ENCODE measurements at regions not wholly inside any gene's neighbourhood (a gene's known extent, or its start where the extent isn't known, plus 50 kb on each side); places are given as distances from the start of the nearest gene placed in this dataset.

- Histone ChIP-seq H3K79me2 (ENCODE audit: control insufficient read depth, insufficient read depth, low read length) (no peaks in the 10 kb centered on the region), H3K27ac (ENCODE audit: insufficient read depth, low read length) (no peak overlapping the region), H3K4me1 (ENCODE audit: control insufficient read depth, extremely low read depth, insufficient read depth, low read length) (no peaks in the 10 kb centered on the region), H3K9ac (ENCODE audit: insufficient read depth, low read length) (no peak overlapping the region), H2AFZ (ENCODE audit: low read length) (no peak overlapping the region), H3K9me3 (ENCODE audit: control insufficient read depth, insufficient read depth, low read depth, low read length) (no peaks in the 10 kb centered on the region), H3K4me2 (ENCODE audit: extremely low read depth, insufficient read depth, low read length) (no peak overlapping the region), H4K20me1 (ENCODE audit: control insufficient read depth, extremely low read depth, insufficient read depth, low read length) (no peaks in the 10 kb centered on the region), H3K36me3 (ENCODE audit: control insufficient read depth, insufficient read depth, low read length) (no peaks in the 10 kb centered on the region), H3K27me3 (ENCODE audit: control insufficient read depth, insufficient read depth, low read length) (peaks cover 7% of the 10 kb centered on the region), H3K4me3 (replicated peaks in 1 of 4; ENCODE audit: control extremely low read depth in 1 of 4, insufficient read depth in 1 of 4, low read depth in 3 of 4, low read length in 4 of 4) (no peak overlapping the region)
- TF ChIP-seq EZH2 (IDR thresholded peaks at IDR 0.05; ENCODE audit: low read length, missing control alignments) = no peak
- TF ChIP-seq CTCF (conservative IDR thresholded peaks at IDR 0.05 in 1 of 2, IDR thresholded peaks at IDR 0.05 in 1 of 2; ENCODE audit: low read depth in 1 of 2, low read length in 2 of 2) = no peak
- no peak for DNase-seq (ENCODE audit: low read depth in 2 of 2)
Observed at GRCh38 chr16:87093804-87094555, 223.2 kb downstream of the C16orf95 start.

- no peaks in the 10 kb centered on the region for H3K9me3 ChIP-seq (ENCODE audit: control insufficient read depth, insufficient read depth, low read depth, low read length)
- peaks cover 7% of the 10 kb centered on the region for H3K27me3 ChIP-seq (ENCODE audit: control insufficient read depth, insufficient read depth, low read length)
- H3K4me1 ChIP-seq (ENCODE audit: control insufficient read depth, extremely low read depth, insufficient read depth, low read length) = no peaks in the 10 kb centered on the region
- no peak overlapping the region for H3K9ac ChIP-seq (ENCODE audit: insufficient read depth, low read length)
- H3K4me3 ChIP-seq (replicated peaks in 1 of 4; ENCODE audit: control extremely low read depth in 1 of 4, insufficient read depth in 1 of 4, low read depth in 3 of 4, low read length in 4 of 4) = no peak overlapping the region
- H4K20me1 ChIP-seq (ENCODE audit: control insufficient read depth, extremely low read depth, insufficient read depth, low read length) = no peaks in the 10 kb centered on the region
- TF ChIP-seq CTCF (conservative IDR thresholded peaks at IDR 0.05 in 1 of 2, IDR thresholded peaks at IDR 0.05 in 1 of 2; ENCODE audit: low read depth in 1 of 2, low read length in 2 of 2) (no peak), EZH2 (IDR thresholded peaks at IDR 0.05; ENCODE audit: low read length, missing control alignments) (no peak)
- no peak overlapping the region for H3K27ac ChIP-seq (ENCODE audit: insufficient read depth, low read length)
- H3K79me2 ChIP-seq (ENCODE audit: control insufficient read depth, insufficient read depth, low read length) = no peaks in the 10 kb centered on the region
- H3K36me3 ChIP-seq (ENCODE audit: control insufficient read depth, insufficient read depth, low read length) = no peaks in the 10 kb centered on the region
- DNase-seq (ENCODE audit: low read depth in 2 of 2) = no peak
- H3K4me2 ChIP-seq (ENCODE audit: extremely low read depth, insufficient read depth, low read length) = no peak overlapping the region
- H2AFZ ChIP-seq (ENCODE audit: low read length) = no peak overlapping the region
Observed at GRCh38 chr16:87094556-87094865, 222.7 kb downstream of the C16orf95 start.

GRCh38 chr16:87095271-87095670, 221.9 kb downstream of the C16orf95 start:
- Histone ChIP-seq H3K4me2 (ENCODE audit: extremely low read depth, insufficient read depth, low read length) (no peak overlapping the region), H3K9ac (ENCODE audit: insufficient read depth, low read length) (no peak overlapping the region), H3K9me3 (ENCODE audit: control insufficient read depth, insufficient read depth, low read depth, low read length) (no peaks in the 10 kb centered on the region), H3K4me1 (ENCODE audit: control insufficient read depth, extremely low read depth, insufficient read depth, low read length) (no peaks in the 10 kb centered on the region), H3K36me3 (ENCODE audit: control insufficient read depth, insufficient read depth, low read length) (no peaks in the 10 kb centered on the region), H3K79me2 (ENCODE audit: control insufficient read depth, insufficient read depth, low read length) (no peaks in the 10 kb centered on the region), H2AFZ (ENCODE audit: low read length) (no peak overlapping the region), H4K20me1 (ENCODE audit: control insufficient read depth, extremely low read depth, insufficient read depth, low read length) (no peaks in the 10 kb centered on the region), H3K27me3 (ENCODE audit: control insufficient read depth, insufficient read depth, low read length) (peaks cover 8% of the 10 kb centered on the region), H3K4me3 (replicated peaks in 1 of 4; ENCODE audit: control extremely low read depth in 1 of 4, insufficient read depth in 1 of 4, low read depth in 3 of 4, low read length in 4 of 4) (no peak overlapping the region), H3K27ac (ENCODE audit: insufficient read depth, low read length) (no peak overlapping the region)
- DNase-seq (ENCODE audit: low read depth in 2 of 2) = no peak
- TF ChIP-seq EZH2 (IDR thresholded peaks at IDR 0.05; ENCODE audit: low read length, missing control alignments) = no peak
